HepG2 (cell line): ENCODE measurements at regions not wholly inside any gene's neighbourhood (a gene's known extent, or its start where the extent isn't known, plus 50 kb on each side); places are given as distances from the start of the nearest gene placed in this dataset.

Source experiments
- CENPT ChIP-seq: sonication (generic); formaldehyde crosslinking; IDR thresholded peaks from 2 replicates; pipeline ENCODE4 v1.8.0; 2022; ENCODE audit warnings: low read depth, mild to moderate bottlenecking, moderate library complexity, missing genetic modification reagents
- DMAP1 ChIP-seq: IDR thresholded peaks from 2 replicates; pipeline ENCODE4 v1.6.1; 2016
- EED ChIP-seq: sonication (generic); formaldehyde crosslinking; IDR thresholded peaks from 2 replicates; pipeline ENCODE4 v1.5.0; 2020; ENCODE audit warnings: mild to moderate bottlenecking, missing genetic modification reagents
- GPN1 ChIP-seq: sonication (generic); formaldehyde crosslinking; IDR thresholded peaks from 2 replicates; pipeline ENCODE4 v1.5.1; 2020; ENCODE audit warnings: missing genetic modification reagents, borderline replicate concordance
- HDAC1 ChIP-seq: sonication (generic); formaldehyde crosslinking; IDR thresholded peaks from 2 replicates; pipeline ENCODE4 v1.5.1; 2020; ENCODE audit warnings: mild to moderate bottlenecking, missing genetic modification reagents
- HNF1A ChIP-seq, 2 experiments: sonication (generic) in 1 of 2; formaldehyde crosslinking in 1 of 2; IDR thresholded peaks; 2 replicates each; pipeline versions ENCODE4 v1.4.0 to v1.6.1; 2016 to 2020; ENCODE audit warnings: borderline replicate concordance in 1 of 2, low read depth in 1 of 2, mild to moderate bottlenecking in 1 of 2, missing genetic modification reagents in 1 of 2
- HNRNPH1 ChIP-seq: fragments of 200-400 bp; formaldehyde crosslinking; optimal IDR thresholded peaks from 2 replicates; pipeline ENCODE3; 2017; ENCODE audit warnings: mild to moderate bottlenecking, low read depth, low read length
- JUND ChIP-seq: sonication (generic); formaldehyde crosslinking; IDR thresholded peaks from 2 replicates; pipeline ENCODE4 v1.8.0; 2022; ENCODE audit warnings: mild to moderate bottlenecking, missing genetic modification reagents
- MIER3 ChIP-seq: IDR thresholded peaks from 2 replicates; pipeline ENCODE4 v1.6.1; 2016; ENCODE audit warnings: missing compliant biosample characterization, borderline replicate concordance
- MTA3 ChIP-seq: sonication (generic); formaldehyde crosslinking; IDR thresholded peaks from 2 replicates; pipeline ENCODE4 v1.4.0; 2020; ENCODE audit warnings: missing genetic modification reagents
- NAIF1 ChIP-seq: sonication (generic); formaldehyde crosslinking; IDR thresholded peaks from 2 replicates; pipeline ENCODE4 v1.5.0; 2020; ENCODE audit warnings: mild to moderate bottlenecking, missing genetic modification reagents, borderline replicate concordance
- NFATC3 ChIP-seq: sonication (generic); formaldehyde crosslinking; IDR thresholded peaks from 2 replicates; pipeline ENCODE4 v1.5.1; 2020; ENCODE audit warnings: mild to moderate bottlenecking, missing genetic modification reagents
- NFE2 ChIP-seq: sonication (generic); formaldehyde crosslinking; IDR thresholded peaks from 2 replicates; pipeline ENCODE4 v1.4.0; 2020; ENCODE audit warnings: missing genetic modification reagents
- ONECUT2 ChIP-seq: sonication (generic); formaldehyde crosslinking; IDR thresholded peaks from 2 replicates; pipeline ENCODE4 v1.4.0; 2020; ENCODE audit warnings: missing genetic modification reagents
- SOX13 ChIP-seq, 3 experiments: fragments of 450-650 bp in 1 of 3; sonication (generic) in 1 of 3; formaldehyde crosslinking in 1 of 3; IDR thresholded peaks in 2 of 3; conservative IDR thresholded peaks in 1 of 3; 2 replicates each; pipeline versions ENCODE4 v1.5.0 to v1.6.1; 2016 to 2020; ENCODE audit warnings: antibody characterized with exemption in 1 of 3, mild to moderate bottlenecking in 1 of 3, missing compliant biosample characterization in 1 of 3, missing genetic modification reagents in 1 of 3, moderate library complexity in 1 of 3
- TFAP4 ChIP-seq: sonication (generic); IDR thresholded peaks from 2 replicates; pipeline ENCODE4 v1.6.1; 2016; ENCODE audit warnings: low read depth, borderline replicate concordance
- ZBTB38 ChIP-seq: sonication (generic); formaldehyde crosslinking; IDR thresholded peaks from 2 replicates; pipeline ENCODE4 v1.5.1; 2020; ENCODE audit warnings: mild to moderate bottlenecking, missing genetic modification reagents
- ZNF17 ChIP-seq: sonication (generic); formaldehyde crosslinking; IDR thresholded peaks from 2 replicates; pipeline ENCODE4 v1.5.0; 2020; ENCODE audit warnings: mild to moderate bottlenecking, missing genetic modification reagents
- ZNF451 ChIP-seq: sonication (generic); formaldehyde crosslinking; IDR thresholded peaks from 2 replicates; pipeline ENCODE4 v1.5.0; 2020; ENCODE audit warnings: mild to moderate bottlenecking, missing genetic modification reagents
- ZNF557 ChIP-seq: sonication (generic); formaldehyde crosslinking; IDR thresholded peaks from 2 replicates; pipeline ENCODE4 v1.4.0; 2020; ENCODE audit warnings: missing genetic modification reagents
- ZNF740 ChIP-seq: sonication (generic); formaldehyde crosslinking; IDR thresholded peaks from 2 replicates; pipeline ENCODE4 v1.4.0; 2020; ENCODE audit warnings: missing genetic modification reagents
- TF ChIP-seq, protein P1 (sequence below): sonication (generic); formaldehyde crosslinking; IDR thresholded peaks from 2 replicates; pipeline ENCODE4 v1.8.0; 2022; ENCODE audit warnings: mild to moderate bottlenecking, missing genetic modification reagents, moderate library complexity

- TF ChIP-seq TFAP4 (0 out of 2 replicates have a peak, but pooled peaks have one; percentile 15), CENPT (CRISPR knock-in tag) (0 out of 2 replicates have a peak, but pooled peaks have one; percentile 74), ZNF451 (CRISPR knock-in tag) (0 out of 2 replicates have a peak, but pooled peaks have one; percentile 6), HNF1A (IDR thresholded peaks at IDR 0.05; ENCODE audit: low read depth) (peak; percentile 46), HNF1A (CRISPR knock-in tag; IDR thresholded peaks at IDR 0.05; ENCODE audit: borderline replicate concordance) (peak; percentile 97), JUND (CRISPR knock-in tag) (0 out of 2 replicates have a peak, but pooled peaks have one; percentile 51), HDAC1 (CRISPR knock-in tag) (no peak), ONECUT2 (CRISPR knock-in tag) (no peak), EED (CRISPR knock-in tag) (0 out of 2 replicates have a peak, but pooled peaks have one; percentile 42), HNRNPH1 (no peak), MIER3 (CRISPR knock-in tag) (peak; percentile 10; the same call in 1 of the 2 replicates), NFE2 (CRISPR knock-in tag) (no peak), GPN1 (CRISPR knock-in tag) (no peak), ZNF17 (CRISPR knock-in tag) (no peak), SOX13 (IDR thresholded peaks at IDR 0.05) (no peak; the same call in 1 of the 2 replicates), SOX13 (CRISPR knock-in tag; conservative IDR thresholded peaks at IDR 0.05 in 1 of 2, IDR thresholded peaks at IDR 0.05 in 1 of 2) (peak in 1 of 2 experiments; percentile 71; a peak in 2 of 4 replicates), NAIF1 (CRISPR knock-in tag) (no peak), ZNF557 (0 out of 2 replicates have a peak, but pooled peaks have one; percentile 1), MTA3 (no peak), ZBTB38 (no peak; the same call in none of the 2 replicates), ZNF740 (no peak), NFATC3 (CRISPR knock-in tag) (0 out of 2 replicates have a peak, but pooled peaks have one; percentile 74), DMAP1 (CRISPR knock-in tag) (peak; percentile 43; the same call in 1 of the 2 replicates)
- TF ChIP-seq, protein P1, sequence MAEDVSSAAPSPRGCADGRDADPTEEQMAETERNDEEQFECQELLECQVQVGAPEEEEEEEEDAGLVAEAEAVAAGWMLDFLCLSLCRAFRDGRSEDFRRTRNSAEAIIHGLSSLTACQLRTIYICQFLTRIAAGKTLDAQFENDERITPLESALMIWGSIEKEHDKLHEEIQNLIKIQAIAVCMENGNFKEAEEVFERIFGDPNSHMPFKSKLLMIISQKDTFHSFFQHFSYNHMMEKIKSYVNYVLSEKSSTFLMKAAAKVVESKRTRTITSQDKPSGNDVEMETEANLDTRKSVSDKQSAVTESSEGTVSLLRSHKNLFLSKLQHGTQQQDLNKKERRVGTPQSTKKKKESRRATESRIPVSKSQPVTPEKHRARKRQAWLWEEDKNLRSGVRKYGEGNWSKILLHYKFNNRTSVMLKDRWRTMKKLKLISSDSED (CRISPR knock-in tag), result 0 out of 2 replicates have a peak, but pooled peaks have one; percentile 93
These were observed 187.7 kb upstream of the HAAO start (continued) for GRCh38 chr2:42979870-42980763.
